ENCODE measurements at regions not wholly inside any gene's neighbourhood (a gene's known extent, or its start where the extent isn't known, plus 50 kb on each side); places are given as distances from the start of the nearest gene placed in this dataset.

DNA sequence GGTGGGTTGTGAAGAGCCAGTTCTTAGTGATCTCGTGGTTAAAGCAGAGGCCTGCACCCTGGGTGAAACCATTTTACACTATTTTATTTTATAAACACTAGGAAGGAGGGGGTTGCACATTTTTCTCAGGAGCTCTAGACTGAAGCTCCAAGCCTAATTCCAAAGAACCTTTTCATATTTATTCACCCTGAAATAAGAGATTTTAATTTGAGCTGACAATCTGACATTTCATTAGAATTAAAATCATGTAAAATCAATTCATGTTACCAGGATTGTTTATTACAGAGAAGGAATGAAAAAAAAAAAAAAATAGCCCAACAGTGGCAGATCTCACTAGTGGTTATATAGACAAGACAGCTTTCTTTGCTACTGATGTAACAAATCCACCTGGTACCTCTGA is 222.5 kb upstream of the SOX4 start:
- DNase-seq (ENCODE audit: low spot score): no peak
- intact Hi-C loops (cut with DNase I): no loop called here

DNA sequence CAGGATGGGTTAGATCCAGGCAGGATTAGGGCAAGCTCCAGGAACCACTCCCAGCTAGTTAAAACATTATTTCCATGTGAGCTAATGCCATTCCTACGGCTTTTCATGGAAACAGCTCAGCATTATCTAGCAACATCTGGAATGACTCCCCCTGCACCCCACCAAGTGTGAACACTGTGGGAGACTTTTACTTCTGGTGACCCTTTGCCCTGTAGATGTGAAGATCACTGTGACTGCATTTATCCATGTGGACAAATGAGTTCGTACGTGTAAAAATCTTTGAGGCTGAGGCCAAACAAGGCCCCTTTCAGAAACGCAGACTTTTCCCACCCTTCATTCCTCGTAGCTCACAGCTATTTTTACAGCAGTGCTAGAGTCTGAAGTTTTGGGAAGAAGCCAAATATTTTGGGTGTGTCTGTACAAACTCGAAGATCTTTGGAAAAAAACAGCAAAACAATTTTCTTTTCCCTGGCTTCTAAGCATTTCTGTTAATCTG is 221.8 kb upstream of the SOX4 start:
- DNase-seq (ENCODE audit: low spot score): no peak
- intact Hi-C loops (cut with DNase I): no loop called here

DNA sequence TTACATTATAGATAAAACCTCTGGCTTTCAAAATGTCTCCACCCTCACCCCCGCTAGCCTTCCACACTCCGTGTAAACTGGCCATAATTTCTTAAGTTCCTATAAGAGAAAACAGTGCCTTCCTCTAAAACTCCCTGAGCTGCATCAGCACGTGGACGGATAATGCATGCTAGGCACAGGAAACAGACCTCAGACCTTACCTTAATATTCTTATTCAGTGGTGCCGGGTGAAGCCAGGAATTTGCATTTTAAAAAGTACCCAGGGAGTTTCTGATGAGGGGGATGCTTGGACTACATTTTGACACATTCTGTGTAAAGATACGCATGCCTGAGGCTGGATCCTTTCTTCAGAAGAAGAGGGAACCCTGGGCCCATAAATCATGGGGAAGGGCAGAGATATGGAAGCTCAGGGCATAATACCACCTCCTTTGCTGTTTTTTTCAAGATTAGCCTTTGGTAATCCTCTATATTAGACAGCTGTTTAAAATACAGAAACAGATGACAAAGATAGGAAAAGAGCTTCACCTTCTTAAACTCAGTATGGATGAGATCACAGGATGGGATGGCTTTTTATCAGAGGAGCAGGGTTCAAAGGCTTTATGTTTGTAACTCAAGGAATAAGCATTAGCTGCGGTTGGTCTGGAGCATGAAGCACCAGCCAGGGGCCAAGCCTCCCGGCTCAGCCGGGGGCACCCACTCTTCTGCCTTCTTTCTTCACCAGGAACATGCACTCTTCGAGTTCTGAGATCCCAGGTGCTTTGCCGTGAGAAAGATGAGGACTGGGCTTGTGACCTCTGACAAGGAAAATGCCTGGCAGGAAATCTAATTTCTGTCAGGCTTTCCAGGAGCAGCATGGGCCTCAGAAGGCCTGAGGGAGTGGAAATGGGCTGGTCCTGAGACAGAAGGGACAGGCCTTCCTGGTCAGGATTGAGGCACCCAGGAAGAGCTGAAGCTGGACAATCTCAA is 218.1 kb upstream of the SOX4 start:
- intact Hi-C loops (cut with DNase I): no loop called here
- no peak for DNase-seq (ENCODE audit: low spot score)

DNA sequence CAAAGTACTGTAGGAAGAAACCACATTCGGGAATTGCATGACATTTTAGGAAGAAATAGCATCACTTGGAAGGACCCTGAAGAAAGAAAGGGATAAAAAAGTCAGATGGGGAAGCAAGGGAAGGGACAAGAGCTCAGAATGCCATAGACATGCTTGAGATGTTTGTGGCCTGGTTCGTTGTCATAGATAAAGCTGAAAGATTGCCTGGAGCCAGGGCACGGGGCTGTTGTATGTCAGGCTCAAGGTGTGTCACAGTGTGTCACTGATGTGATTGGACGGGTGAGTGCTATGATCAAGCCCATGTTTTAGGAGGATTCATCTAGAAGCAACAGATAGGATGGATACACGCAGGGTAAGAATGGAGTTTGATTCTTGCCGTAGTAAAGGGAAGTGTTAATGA is 216.2 kb upstream of the SOX4 start:
- no peak for DNase-seq (ENCODE audit: low spot score)
- intact Hi-C loops (cut with DNase I): no loop called here

DNA sequence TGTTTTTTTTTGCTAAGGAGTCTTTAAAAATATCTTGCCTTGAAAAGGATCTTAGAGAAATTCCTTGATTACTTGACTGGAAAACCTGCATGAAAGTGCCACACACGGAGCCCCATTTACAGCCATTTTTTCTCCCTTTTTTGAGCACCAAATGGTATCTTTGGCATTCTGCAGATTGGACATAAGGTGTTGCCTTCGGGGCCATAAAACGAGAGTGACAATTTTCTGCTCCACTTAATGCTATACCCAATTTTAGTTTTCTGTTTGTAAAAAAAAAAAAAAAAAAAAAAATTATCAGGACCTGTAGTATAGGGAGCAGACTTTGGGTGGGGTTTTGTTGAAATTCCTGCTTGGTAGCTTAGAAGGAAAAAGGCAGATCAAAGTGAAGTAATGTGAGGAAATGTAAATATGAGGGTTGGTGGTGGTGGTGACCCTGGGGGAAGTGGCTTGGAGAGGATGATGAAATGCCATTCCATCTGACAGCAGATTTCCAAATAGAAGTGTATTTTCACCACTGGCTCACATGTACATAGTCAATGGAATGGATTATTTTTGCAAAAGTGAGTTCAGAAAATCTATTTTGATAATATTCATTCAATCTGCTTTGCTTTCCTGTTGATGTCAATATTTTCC is 212.1 kb upstream of the SOX4 start:
- intact Hi-C loops (cut with DNase I): no loop called here
- DNase-seq (ENCODE audit: low spot score): no peak

DNA sequence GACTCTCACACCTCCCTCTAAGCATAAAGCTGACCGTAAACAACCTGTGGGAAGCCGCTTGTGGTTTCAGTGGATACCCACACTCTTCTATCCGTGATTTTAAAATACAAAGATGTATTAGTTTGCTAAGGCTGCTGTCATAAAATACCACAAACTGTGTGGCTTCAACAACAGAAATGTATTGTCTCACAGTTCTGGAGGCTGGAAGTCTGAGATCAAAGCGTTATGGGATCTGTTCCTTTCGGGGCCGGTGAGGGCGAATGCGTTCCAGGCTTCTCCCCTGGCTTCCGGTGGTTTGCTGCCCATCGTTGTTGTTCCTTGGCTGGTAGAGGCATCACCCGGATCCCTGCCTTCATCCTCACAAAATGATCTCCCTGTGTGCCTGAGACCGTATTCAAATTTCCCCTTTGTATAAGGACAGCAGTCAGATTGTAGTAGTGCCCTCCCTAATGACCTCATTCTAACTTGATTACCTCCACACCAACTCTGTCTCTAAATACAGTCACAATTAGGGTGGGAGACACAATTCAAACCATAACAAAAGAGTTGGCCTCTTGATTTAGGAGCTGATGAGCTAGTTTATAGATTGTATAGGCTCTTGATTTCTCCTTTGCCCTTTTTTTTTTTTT is 210.6 kb upstream of the SOX4 start:
- intact Hi-C loops (cut with DNase I): no loop called here
- no peak for DNase-seq (ENCODE audit: low spot score)

DNA sequence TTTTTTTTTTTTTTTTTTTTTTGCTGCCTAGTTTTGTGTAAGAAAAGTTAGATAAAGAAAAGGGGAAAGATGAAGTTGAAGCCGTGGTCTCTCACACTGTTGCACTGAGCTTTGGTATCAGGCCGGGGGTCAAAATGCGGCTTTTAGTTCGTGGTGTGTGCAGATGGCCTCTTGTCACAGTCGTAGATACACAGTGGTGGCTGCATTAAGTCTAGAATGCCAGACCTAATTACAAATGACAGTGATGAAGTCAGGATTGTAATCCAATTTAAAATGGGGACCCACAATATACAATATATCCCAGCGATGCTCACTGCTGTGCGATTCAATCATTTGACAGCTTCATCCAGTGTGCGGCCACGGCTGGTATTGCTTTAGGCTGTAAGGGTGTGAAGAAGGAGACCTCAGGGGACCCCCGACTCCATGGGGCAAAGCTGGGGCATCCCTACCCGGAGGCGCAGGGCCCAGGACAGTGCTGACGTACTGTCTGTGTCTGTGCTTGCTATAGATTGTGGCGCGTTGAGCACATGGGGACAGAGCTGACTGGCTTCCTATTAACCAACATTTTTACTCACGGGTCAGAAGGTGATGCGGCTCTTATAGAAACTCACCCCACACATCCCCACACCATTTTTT is 210.0 kb upstream of the SOX4 start:
- intact Hi-C loops (cut with DNase I): no loop called here
- DNase-seq (ENCODE audit: low spot score): no peak

DNA sequence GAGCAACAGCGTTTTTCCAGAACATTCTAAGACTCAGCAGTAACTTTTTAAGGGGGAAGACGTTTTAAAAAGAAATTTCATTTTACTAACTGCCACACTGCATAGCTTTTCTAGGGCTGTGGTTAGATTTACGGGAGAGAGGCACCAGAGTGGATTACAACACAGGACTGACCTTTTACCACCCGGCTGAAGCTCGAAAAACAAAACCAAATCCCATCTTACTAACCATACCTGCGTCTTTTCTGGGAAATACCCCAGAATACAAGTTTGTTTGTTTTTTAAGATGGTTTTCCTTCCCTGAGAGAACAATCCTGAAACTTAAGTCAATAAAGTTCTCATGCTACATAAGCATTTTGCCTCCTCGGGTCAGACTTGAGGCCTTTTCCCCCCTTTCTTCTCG is 209.3 kb upstream of the SOX4 start:
- DNase-seq (ENCODE audit: low spot score): no peak
- intact Hi-C loops (cut with DNase I): no loop called here

DNA sequence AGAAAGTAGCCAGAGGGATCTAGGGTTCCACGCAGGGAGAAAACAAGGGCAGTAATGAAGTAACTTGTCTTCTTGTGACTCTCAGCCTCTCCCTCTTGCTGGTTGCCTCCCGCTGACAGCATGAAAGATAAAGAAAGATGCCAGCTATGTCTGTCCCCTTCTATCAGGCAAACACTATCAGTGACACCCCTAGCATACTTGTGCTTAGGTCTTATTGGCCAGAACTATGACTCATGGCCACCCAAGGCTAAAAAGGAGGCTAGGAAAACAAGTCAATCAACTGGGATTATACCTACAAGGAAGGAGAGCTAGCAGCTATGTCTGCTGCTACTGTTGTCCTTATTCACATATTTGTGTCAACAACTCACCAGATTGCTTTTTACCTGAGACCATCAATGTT is 206.8 kb upstream of the SOX4 start:
- intact Hi-C loops (cut with DNase I): no loop called here
- no peak for DNase-seq (ENCODE audit: low spot score)

DNA sequence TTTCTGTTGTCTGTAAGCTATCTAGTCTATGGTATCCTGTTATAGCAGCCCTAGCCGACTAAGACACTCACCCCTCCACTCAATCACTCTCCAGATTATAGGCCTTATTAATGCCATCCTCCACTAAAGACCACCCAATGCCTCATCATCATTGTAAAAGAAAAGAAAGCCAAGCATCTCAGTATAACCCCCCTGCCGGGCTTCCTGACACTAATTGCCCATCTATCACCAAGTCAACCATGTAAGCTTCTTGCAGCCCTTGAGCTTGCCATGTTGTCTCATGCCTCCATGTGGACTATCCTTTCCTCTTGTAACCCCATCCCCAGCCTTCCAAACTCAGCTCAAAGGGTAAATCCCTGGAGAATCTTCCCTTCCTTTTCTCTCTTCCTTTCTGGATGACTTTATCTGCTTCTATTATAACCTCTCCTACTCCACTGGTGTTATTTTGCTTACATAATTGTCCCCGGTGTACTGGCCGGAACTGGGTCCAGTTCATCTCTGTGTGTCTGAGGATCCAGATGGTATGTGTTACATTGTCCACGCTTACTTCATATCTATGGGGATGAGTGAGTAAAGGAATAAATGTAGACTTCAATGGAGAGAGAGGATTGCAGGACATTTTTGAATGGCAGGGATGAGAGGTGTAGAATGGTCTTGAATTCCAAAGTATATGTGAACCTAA is 202.9 kb upstream of the SOX4 start:
- intact Hi-C loops (cut with DNase I): no loop called here
- no peak for DNase-seq (ENCODE audit: low spot score)

DNA sequence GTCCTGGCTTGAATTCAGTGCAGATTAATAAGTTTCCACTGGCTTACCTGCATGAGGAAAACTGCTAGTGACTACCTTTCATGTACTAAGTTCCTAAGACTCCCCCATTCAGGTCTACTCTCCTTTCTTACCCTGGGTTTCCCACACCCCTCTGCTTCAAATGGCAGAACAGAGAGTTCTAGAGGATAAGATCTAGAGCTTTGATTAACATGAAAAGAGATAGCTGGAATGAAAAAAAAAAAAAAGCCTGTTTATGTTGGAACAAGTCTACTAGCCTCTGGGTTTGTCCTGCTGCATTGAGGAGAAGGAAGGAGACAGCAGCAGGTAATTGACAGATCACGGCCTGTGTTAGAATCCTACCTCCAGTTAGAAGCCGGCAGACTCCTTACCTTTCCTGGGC is 201.4 kb upstream of the SOX4 start:
- no peak for DNase-seq (ENCODE audit: low spot score)
- intact Hi-C loops (cut with DNase I): no loop called here

DNA sequence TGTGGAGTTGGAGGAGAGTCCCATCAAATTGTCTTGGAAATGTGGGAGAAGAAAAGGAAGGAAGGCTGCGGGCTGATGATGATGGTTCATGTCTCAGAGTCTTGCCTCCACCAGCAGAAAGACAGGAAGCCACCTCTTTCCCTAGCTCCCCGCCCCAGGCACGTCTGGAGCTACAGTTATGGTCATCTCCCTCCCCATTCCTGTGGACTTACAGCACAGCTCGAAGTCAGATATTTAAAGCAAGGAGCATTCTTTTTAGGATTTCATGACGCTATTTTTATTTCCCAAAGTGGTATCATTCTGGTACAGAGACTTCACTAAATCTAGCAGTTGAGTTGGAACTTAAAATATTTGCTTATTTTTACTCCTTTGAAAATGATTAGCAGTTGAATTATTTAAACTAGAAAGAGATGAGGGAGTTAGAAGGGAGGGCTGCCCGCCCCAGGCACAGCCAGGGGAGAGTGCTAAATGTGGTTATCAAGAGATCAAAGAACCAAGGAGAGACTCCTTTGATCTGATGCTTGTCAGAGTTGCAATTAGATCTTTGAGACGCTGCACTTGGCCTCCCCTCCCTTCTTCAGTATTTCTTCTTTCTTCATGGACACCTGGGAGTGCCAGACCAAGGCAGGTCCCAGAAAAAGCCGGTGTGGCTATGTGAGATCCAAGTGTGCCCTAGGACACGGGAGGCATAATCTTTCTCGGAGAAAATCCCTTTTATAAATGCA is 199.9 kb upstream of the SOX4 start:
- DNase-seq (ENCODE audit: low spot score): no peak
- intact Hi-C loops (cut with DNase I): no loop called here

DNA sequence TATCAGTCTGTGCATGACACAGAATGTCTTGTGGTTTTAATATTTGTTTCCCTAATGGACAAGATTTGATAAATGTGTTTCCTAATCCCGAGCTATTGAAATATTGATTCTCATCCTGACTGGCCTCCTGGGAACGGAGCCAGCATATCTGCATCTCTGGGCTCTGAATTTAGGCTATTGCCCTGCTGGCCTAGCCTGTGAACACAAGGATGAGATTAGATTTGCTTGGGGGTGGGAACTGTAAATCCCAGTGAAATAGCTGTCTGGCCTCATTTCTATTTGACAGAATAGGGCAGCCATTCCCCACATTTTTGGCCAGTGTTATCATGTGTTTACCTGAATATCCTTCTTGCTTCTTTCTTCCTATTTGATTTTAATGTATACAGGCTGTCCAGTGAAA is 198.4 kb upstream of the SOX4 start:
- intact Hi-C loops (cut with DNase I): no loop called here

DNA sequence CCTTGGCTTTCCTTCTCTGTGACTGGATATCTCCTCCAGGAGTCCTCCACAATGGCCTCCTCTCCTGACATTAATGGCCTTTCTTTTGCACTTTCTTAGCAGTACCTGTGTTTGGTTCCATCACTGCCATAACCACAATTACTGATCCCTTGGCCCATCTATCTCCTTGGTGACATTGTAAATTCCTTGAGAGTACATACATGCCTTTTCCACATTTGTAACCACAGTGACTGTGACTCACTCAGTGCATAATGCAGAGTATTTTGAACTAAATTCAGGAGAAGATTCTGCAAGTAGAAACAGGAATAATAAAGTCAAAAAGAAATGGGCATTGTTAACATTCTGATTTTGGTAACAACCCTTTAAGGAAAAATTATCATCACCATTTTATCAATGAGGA is 197.2 kb upstream of the SOX4 start:
- no peak for DNase-seq (ENCODE audit: low spot score)
- intact Hi-C loops (cut with DNase I): no loop called here

More for the DNA sequence above, 198.4 kb upstream of the SOX4 start:
- no peak for DNase-seq (ENCODE audit: low spot score)

DNA sequence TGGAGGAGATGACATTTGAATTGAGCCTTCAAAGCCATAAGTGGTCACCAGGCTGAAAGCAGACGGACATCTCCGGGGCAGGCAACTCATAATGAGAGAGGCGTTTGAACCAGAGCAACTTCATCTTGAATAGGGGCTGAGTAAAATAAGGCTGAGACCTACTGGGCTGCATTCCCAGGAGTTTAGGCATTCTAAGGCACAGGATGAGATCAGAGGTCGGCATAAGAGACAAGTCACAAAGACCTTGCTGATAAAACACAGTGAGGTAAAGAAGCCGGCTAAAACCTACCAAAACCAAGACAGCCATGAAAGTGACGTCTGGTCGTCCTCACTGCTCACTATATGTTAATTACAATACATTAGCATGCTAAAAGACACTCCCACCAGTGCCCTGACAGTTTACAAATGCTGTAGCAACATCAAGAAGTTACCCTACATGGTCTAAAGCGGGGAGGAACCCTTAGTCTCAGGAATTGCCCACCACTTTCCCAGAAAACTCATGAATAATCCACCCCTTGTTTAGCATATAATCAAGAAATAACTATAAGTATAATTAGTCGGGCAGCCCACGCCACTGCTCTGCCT is 194.7 kb upstream of the SOX4 start:
- intact Hi-C loops (cut with DNase I): no loop called here
- no peak for DNase-seq (ENCODE audit: low spot score)

DNA sequence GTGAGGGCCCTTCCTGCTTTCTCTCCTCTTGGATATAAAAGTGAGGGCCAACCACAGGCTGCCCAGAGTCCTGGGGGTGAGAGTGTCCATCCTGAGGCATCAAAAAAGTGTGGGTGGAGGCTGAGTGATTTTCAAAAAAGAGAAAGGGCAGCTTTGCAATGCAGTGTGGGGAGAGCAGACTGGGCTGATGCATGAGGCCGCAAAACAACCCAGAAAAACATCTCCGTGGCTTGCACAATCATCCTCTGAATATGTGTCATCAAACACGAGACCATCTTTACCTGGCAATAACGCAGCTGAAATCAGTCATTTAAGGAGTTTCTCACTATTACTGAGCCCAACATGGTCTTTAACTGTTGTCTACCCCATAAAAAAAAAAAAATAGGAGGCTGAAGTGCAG is 191.2 kb upstream of the SOX4 start:
- intact Hi-C loops (cut with DNase I): no loop called here
- DNase-seq (ENCODE audit: low spot score): no peak

DNA sequence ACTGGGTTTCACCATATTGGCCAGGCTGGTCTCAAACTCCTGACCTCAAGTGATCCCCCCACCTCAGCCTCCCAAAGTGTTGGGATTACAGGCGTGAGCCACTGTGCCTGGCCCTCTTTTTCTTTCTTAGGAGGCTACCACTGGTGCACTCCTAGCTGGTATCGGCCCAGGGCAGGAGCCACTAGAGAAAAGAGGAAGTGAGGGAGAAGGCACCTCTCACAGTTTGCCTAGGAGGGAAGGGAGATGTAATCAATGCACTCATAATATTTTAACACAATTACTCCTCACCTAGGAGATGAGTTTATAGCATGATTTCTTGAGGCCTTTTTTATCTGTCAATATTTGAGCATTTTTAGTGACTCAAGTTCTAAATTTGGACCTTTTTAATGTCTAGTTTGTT is 189.0 kb upstream of the SOX4 start:
- intact Hi-C loops (cut with DNase I): no loop called here
- no peak for DNase-seq (ENCODE audit: low spot score)

DNA sequence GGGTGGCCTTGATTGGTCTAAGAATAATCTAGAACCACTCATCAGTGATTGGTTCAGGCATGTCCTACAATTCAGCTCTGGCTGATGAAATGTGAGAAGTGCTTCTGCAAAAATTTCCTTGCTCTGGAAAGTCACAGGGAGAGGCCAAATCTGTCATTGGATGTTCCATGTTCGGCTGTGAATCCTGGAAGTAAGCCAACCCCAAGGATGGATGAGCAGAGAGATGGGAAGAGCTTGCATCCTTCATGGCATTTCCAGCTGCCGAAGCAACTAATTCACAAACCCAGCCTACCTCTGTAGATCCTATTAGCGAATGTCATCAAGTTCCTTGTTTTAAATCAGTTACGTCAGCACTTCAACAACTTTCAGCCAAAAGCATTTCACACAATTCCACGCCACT is 187.2 kb upstream of the SOX4 start:
- intact Hi-C loops (cut with DNase I): no loop called here
- DNase-seq (ENCODE audit: low spot score): no peak

All from posterior vena cava (tissue), 2 donors.